SH-SY5Y (cell line): ENCODE measurements at regions not wholly inside any gene's neighbourhood (a gene's known extent, or its start where the extent isn't known, plus 50 kb on each side); places are given as distances from the start of the nearest gene placed in this dataset.

ENCODE experiments used
- GATA2 ChIP-seq: IDR thresholded peaks from 2 replicates; pipeline ENCODE4 v1.6.1; 2011; ENCODE audit warnings: mild to moderate bottlenecking, low read depth, low read length
- GATA3 ChIP-seq: IDR thresholded peaks from 2 replicates; pipeline ENCODE4 v1.6.1; 2011; ENCODE audit warnings: low read depth, mild to moderate bottlenecking, low read length, moderate library complexity

DNA sequence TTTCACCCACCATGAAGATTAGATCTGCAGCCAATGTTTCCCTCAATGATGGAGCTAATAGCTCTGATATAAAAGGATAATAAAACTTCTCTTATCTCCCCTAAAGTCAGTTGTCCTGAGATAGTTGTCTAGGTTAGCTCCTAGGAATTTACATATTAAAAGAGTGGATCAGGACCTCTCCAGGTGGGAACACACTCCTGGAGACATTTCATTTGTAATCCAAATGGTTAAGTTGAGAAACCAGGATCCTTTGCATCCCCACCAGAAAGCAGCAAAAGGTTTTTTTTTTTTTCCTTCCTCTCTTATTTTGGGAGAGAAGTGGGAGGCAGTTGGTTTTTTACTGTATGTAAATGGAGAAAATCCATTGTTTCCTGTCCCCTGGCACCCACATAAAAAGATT, 182.5 kb upstream of the FBXL17 start:
- no peak for TF ChIP-seq GATA2
- TF ChIP-seq GATA3: no peak
